Nucleus accumbens (tissue), 56 donors: ENCODE measurements at regions not wholly inside any gene's neighbourhood (a gene's known extent, or its start where the extent isn't known, plus 50 kb on each side); places are given as distances from the start of the nearest gene placed in this dataset.
A peak's percentile ranks its signal among the peaks of the same experiment; 100 is the strongest.
"Not testable (repeated sequence)": the region's sequence is repeated elsewhere in the genome, so short reads cannot be mapped to it uniquely, and the experiment has no call there.

Experiments used
- DNase-seq, 56 donors: peaks; one replicate each; lab custom pipeline; 2025; lab: John Stamatoyannopoulos, UW

DNA sequence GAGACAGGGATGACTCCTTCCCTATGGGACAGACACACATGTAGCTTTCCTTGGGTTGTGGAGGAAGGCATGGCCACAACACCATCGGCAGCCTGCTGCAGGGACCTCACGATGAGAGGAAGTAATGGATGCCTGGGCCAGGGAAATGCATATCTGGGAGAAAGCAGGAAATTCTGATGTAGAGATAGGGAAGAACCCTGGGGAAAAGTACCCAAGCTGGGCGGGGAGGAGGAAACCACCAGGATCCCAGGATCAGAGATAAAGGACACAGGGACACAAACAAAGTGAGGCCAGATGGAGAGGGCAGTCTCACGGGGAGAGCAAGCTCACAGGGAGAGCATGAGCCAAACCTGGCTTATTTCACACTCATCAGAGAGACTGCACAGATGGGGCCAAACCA is 294.7 kb upstream of the TEKT4 start:
- not testable (repeated sequence) for DNase-seq

DNA sequence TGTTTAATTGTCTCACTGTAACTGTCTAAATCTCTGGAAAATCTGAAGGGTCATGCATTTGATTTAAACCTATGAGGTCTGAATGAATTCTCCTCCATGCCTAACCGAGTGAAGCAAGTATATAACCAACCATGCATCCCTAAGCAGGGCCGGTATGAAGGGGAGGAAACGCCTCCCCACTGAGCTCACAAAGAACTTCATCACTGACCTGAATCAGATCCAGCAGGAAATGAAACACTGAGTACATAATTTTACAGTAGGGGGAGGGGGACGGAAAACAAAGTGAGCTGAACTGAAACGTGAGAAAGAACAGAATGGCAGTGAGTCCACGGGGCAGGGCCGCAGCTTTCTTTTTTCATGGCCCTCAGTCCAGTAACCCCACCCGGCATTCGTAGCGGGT is 294.1 kb upstream of the TEKT4 start:
- DNase-seq = not testable (repeated sequence)

DNA sequence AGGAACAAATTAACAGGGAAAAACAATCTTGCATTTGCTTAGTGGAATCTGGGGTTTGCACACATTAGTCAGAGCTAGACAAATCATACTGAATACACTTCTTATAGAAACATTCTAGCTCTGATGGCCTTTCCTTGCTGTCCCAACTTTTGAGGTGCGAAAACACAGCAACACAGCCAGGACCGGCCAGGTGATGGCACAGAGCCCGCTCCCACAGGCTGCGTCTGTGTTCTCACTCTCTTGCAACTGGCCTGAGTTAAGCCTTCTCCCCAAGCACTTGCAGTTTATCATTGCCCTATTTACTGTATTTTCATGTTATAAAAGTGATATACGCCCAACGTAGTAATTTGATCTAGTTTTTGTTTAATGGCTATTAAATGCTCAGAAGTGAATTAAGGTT is 292.0 kb upstream of the TEKT4 start:
- not testable (repeated sequence) for DNase-seq

GRCh38 chr2:94583081-94583723 is 288.0 kb upstream of the TEKT4 start:
- not testable (repeated sequence) for DNase-seq

DNA sequence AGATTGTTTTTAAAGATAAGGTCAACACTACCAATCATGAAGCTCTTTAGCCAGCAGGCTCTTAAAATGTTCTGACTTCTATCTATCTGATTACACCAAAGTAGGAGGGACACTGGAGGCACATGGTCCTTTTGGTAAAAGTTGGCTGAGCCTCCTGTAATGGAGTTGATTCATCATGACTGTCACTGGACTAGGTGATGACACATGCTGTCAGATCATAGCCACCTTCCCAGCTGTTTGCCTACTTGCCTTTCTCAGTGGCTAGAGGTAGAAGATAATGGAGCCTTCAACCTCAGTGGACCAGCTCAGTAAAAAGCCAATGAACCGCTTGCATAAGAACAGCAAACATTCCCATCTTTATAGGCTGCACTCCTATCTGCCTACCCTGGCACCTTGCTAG is 286.7 kb upstream of the TEKT4 start:
- not testable (repeated sequence) for DNase-seq

- DNase-seq = peak in 11 of 56 donors; percentile 3 to 33 (median 6)
These were observed 284.9 kb upstream of the TEKT4 start for GRCh38 chr2:94586032-94586982.

GRCh38 chr2:94587042-94587441 is 284.2 kb upstream of the TEKT4 start:
- DNase-seq = not testable (repeated sequence)

GRCh38 chr2:94594019-94594836 is 277.0 kb upstream of the TEKT4 start:
- not testable (repeated sequence) for DNase-seq

- not testable (repeated sequence) for DNase-seq
These were observed 275.3 kb upstream of the TEKT4 start for GRCh38 chr2:94595956-94596355.

- DNase-seq = not testable (repeated sequence)
These were observed 273.0 kb upstream of the TEKT4 start for GRCh38 chr2:94598075-94598713.

DNA sequence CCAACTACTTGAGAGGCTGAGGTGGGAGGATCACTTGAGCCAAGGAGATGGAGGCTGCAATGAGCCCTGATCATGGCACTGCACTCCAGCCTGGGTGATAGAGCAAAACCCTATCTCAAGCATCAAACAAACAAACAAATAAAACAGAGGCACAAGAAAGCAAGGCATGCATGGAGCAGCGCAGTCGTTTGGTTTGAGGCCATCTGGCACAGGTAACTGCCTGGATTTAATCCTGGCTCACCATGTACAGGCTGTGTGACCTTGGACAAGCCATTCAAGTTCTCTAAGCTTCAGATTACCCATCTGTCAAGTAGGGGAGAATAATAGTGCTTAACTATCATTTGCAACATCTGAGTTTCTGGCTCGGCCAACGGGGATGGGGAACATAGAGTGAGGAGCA is 270.3 kb upstream of the TEKT4 start:
- not testable (repeated sequence) for DNase-seq

- DNase-seq = no peak
These were observed 268.8 kb upstream of the TEKT4 start for GRCh38 chr2:94602466-94602865.

- no peak for DNase-seq
These were observed 249.1 kb upstream of the TEKT4 start for GRCh38 chr2:94622113-94622618.

GRCh38 chr2:94628953-94629352 is 242.3 kb upstream of the TEKT4 start:
- DNase-seq = not testable (repeated sequence)

DNA sequence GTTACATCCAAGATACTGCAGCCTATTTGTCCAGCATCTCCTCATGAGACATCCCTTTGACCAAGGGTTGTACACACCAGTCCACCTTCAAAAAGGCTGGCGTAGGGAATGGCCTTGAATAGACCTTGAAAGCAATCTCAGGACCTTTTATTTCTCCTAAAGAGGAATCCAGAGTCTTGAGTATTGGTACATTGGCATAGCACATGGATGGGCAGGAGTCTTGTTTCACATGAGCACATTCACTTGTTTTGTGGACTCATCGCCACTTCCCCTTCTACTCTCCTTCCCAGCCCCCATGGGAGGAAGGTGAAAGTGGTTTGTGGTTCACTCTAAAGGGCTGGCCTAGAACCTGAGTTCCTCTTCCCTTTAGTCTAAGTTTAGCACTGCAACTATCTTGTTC is 229.8 kb upstream of the TEKT4 start:
- DNase-seq = not testable (repeated sequence)

DNA sequence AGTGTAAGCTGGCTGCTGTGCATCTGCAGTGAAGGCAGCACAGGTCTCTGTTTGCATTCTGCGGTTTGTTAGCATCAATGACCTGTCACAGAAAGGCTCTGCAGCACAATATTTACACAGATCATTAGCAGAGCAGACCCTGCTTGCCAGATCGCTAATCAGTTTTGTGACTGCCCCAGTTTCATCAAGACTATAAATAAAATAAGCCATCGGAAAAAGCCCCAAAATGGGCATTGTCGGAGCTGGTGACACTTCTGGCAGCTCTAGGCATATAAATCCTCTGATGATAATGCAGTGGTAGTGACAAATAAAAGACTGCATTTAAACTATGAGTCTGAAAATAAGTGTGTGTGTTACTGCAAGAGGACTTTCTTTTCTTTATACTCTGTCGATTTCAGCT is 219.1 kb upstream of the TEKT4 start:
- peak in 1 of 56 donors; percentile 8 for DNase-seq

GRCh38 chr2:94669858-94670257 is 201.4 kb upstream of the TEKT4 start:
- peak in 4 of 56 donors; percentile 2 to 57 (median 26) for DNase-seq

GRCh38 chr2:94694236-94694635 is 177.0 kb upstream of the TEKT4 start:
- not testable (repeated sequence) for DNase-seq

GRCh38 chr2:94708982-94709381 is 162.2 kb upstream of the TEKT4 start:
- not testable (repeated sequence) for DNase-seq

- DNase-seq = no peak
These were observed 145.7 kb upstream of the TEKT4 start for GRCh38 chr2:94725543-94725942.
